Activated naive CD8-positive, alpha-beta T cell treated with anti-CD3 and anti-CD28 coated beads, Interleukin-2, amount 10 ng/mL, durations not matched to agents 7 days and 5 days (primary cell): ENCODE measurements at regions not wholly inside any gene's neighbourhood (a gene's known extent, or its start where the extent isn't known, plus 50 kb on each side); places are given as distances from the start of the nearest gene placed in this dataset.

ENCODE experiments used
- ATAC-seq: fragments of 150-1000 bp; cut with Tn5 transposase; one replicate; pipeline ENCODE4 v1.10.0; 2021; ENCODE audit warnings: low read depth, moderate library complexity
- POLR2A ChIA-PET: fragments of 350-600 bp; sonication (Branson Sonifier 250); formaldehyde crosslinking; loops from one replicate; lab custom pipeline; 2021; ENCODE audit warnings: antibody characterized with exemption; lab: Charles Lee
- DNase-seq: peaks from one replicate; pipeline ENCODE4 v3.0.0; 2021
- H3K27ac Mint-ChIP-seq: one replicate; pipeline ENCODE4 v1.8.0; 2022; ENCODE audit warnings: mild to moderate bottlenecking, mixed read lengths
- H3K27me3 Mint-ChIP-seq: one replicate; pipeline ENCODE4 v1.8.0; 2022; ENCODE audit warnings: mild to moderate bottlenecking, moderate library complexity, mixed read lengths
- H3K36me3 Mint-ChIP-seq: one replicate; pipeline ENCODE4 v1.8.0; 2021; ENCODE audit warnings: mild to moderate bottlenecking, mixed read lengths
- H3K4me1 Mint-ChIP-seq: one replicate; pipeline ENCODE4 v1.8.0; 2021; ENCODE audit warnings: mixed read lengths
- H3K4me3 Mint-ChIP-seq: one replicate; pipeline ENCODE4 v1.8.0; 2022; ENCODE audit warnings: mild to moderate bottlenecking, moderate library complexity, mixed read lengths
- H3K9me3 Mint-ChIP-seq: one replicate; pipeline ENCODE4 v1.8.0; 2021; ENCODE audit warnings: mixed read lengths

- H3K4me3 Mint-ChIP-seq: no peak overlapping the region
- ATAC-seq: no peak
- peaks cover 5% of the 10 kb centered on the region for H3K36me3 Mint-ChIP-seq
- DNase-seq: peak; percentile 11
- H3K27ac Mint-ChIP-seq: no peak overlapping the region
- H3K4me1 Mint-ChIP-seq: no peaks in the 10 kb centered on the region
- H3K27me3 Mint-ChIP-seq: no peaks in the 10 kb centered on the region
- POLR2A ChIA-PET: no interaction called here
- peaks cover 9% of the 10 kb centered on the region for H3K9me3 Mint-ChIP-seq
Observed at GRCh38 chr22:49550141-49550430, 277.6 kb downstream of the BRD1 start.

GRCh38 chr22:49549256-49550140, 278.2 kb downstream of the BRD1 start:
- H3K27ac Mint-ChIP-seq: no peak overlapping the region
- POLR2A ChIA-PET: no interaction called here
- no peak overlapping the region for H3K4me3 Mint-ChIP-seq
- peaks cover 9% of the 10 kb centered on the region for H3K9me3 Mint-ChIP-seq
- no peaks in the 10 kb centered on the region for H3K27me3 Mint-ChIP-seq
- H3K36me3 Mint-ChIP-seq: peaks cover 5% of the 10 kb centered on the region
- DNase-seq: peak; percentile 12
- no peak for ATAC-seq
- H3K4me1 Mint-ChIP-seq: no peaks in the 10 kb centered on the region

GRCh38 chr22:49548356-49549202, 279.1 kb downstream of the BRD1 start:
- POLR2A ChIA-PET: no interaction called here
- no peak overlapping the region for H3K27ac Mint-ChIP-seq
- ATAC-seq (no peak), DNase-seq (peak; percentile 11)
- peaks cover 9% of the 10 kb centered on the region for H3K9me3 Mint-ChIP-seq
- peaks cover 5% of the 10 kb centered on the region for H3K36me3 Mint-ChIP-seq
- no peaks in the 10 kb centered on the region for H3K27me3 Mint-ChIP-seq
- no peaks in the 10 kb centered on the region for H3K4me1 Mint-ChIP-seq
- H3K4me3 Mint-ChIP-seq: no peak overlapping the region

- DNase-seq: peak; percentile 4
- Mint-ChIP-seq H3K36me3 (peaks cover 5% of the 10 kb centered on the region), H3K27ac (no peak overlapping the region), H3K27me3 (no peaks in the 10 kb centered on the region), H3K9me3 (peaks cover 9% of the 10 kb centered on the region), H3K4me3 (no peak overlapping the region), H3K4me1 (no peaks in the 10 kb centered on the region)
- POLR2A ChIA-PET: no interaction called here
- ATAC-seq: no peak
Observed at GRCh38 chr22:49547751-49548239, 279.9 kb downstream of the BRD1 start.

GRCh38 chr22:49546811-49547585, 280.7 kb downstream of the BRD1 start:
- ATAC-seq (no peak), DNase-seq (peak; percentile 6)
- H3K27me3 Mint-ChIP-seq: no peaks in the 10 kb centered on the region
- no peak overlapping the region for H3K27ac Mint-ChIP-seq
- POLR2A ChIA-PET: no interaction called here
- H3K4me1 Mint-ChIP-seq: no peaks in the 10 kb centered on the region
- peaks cover 9% of the 10 kb centered on the region for H3K9me3 Mint-ChIP-seq
- peaks cover 5% of the 10 kb centered on the region for H3K36me3 Mint-ChIP-seq
- no peak overlapping the region for H3K4me3 Mint-ChIP-seq

- no peaks in the 10 kb centered on the region for H3K4me1 Mint-ChIP-seq
- no peak overlapping the region for H3K4me3 Mint-ChIP-seq
- POLR2A ChIA-PET: no interaction called here
- ATAC-seq (no peak), DNase-seq (peak; percentile 4)
- peaks cover 3% of the 10 kb centered on the region for H3K36me3 Mint-ChIP-seq
- no peak overlapping the region for H3K27ac Mint-ChIP-seq
- H3K9me3 Mint-ChIP-seq: peaks cover 5% of the 10 kb centered on the region
- no peaks in the 10 kb centered on the region for H3K27me3 Mint-ChIP-seq
Observed at GRCh38 chr22:49545606-49546005, 282.1 kb downstream of the BRD1 start.

GRCh38 chr22:49544286-49544685, 283.4 kb downstream of the BRD1 start:
- no peak overlapping the region for H3K27ac Mint-ChIP-seq
- H3K4me1 Mint-ChIP-seq: no peaks in the 10 kb centered on the region
- H3K9me3 Mint-ChIP-seq: peaks cover 2% of the 10 kb centered on the region
- no peaks in the 10 kb centered on the region for H3K36me3 Mint-ChIP-seq
- ATAC-seq: no peak
- POLR2A ChIA-PET: no interaction called here
- H3K4me3 Mint-ChIP-seq: no peak overlapping the region
- DNase-seq: no peak
- H3K27me3 Mint-ChIP-seq: no peaks in the 10 kb centered on the region

- H3K36me3 Mint-ChIP-seq: no peaks in the 10 kb centered on the region
- POLR2A ChIA-PET: no interaction called here
- ATAC-seq (no peak), DNase-seq (peak; percentile 1)
- H3K4me1 Mint-ChIP-seq: no peaks in the 10 kb centered on the region
- no peak overlapping the region for H3K27ac Mint-ChIP-seq
- H3K27me3 Mint-ChIP-seq: no peaks in the 10 kb centered on the region
- no peak overlapping the region for H3K4me3 Mint-ChIP-seq
- H3K9me3 Mint-ChIP-seq: peaks cover 2% of the 10 kb centered on the region
Observed at GRCh38 chr22:49543876-49544275, 283.8 kb downstream of the BRD1 start.

- POLR2A ChIA-PET: no interaction called here
- Mint-ChIP-seq H3K36me3 (no peaks in the 10 kb centered on the region), H3K9me3 (no peaks in the 10 kb centered on the region), H3K27me3 (no peaks in the 10 kb centered on the region), H3K4me3 (no peak overlapping the region), H3K27ac (no peak overlapping the region), H3K4me1 (no peaks in the 10 kb centered on the region)
- ATAC-seq: no peak
- DNase-seq: peak; percentile 19
Observed at GRCh38 chr22:49541693-49542230, 285.9 kb downstream of the BRD1 start.

GRCh38 chr22:49540913-49541692, 286.6 kb downstream of the BRD1 start:
- no peaks in the 10 kb centered on the region for H3K36me3 Mint-ChIP-seq
- POLR2A ChIA-PET: no interaction called here

GRCh38 chr22:49540084-49540912, 287.4 kb downstream of the BRD1 start:
- H3K4me3 Mint-ChIP-seq: no peak overlapping the region
- no peaks in the 10 kb centered on the region for H3K9me3 Mint-ChIP-seq
- no peaks in the 10 kb centered on the region for H3K27me3 Mint-ChIP-seq
- POLR2A ChIA-PET: no interaction called here
- no peaks in the 10 kb centered on the region for H3K4me1 Mint-ChIP-seq
- H3K27ac Mint-ChIP-seq: no peak overlapping the region
- H3K36me3 Mint-ChIP-seq: no peaks in the 10 kb centered on the region
- no peak for DNase-seq
- ATAC-seq: no peak

More at GRCh38 chr22:49540913-49541692, 286.6 kb downstream of the BRD1 start:
- no peaks in the 10 kb centered on the region for H3K27me3 Mint-ChIP-seq
- H3K4me3 Mint-ChIP-seq: no peak overlapping the region
- ATAC-seq: no peak
- peak; percentile 21 for DNase-seq
- H3K9me3 Mint-ChIP-seq: no peaks in the 10 kb centered on the region
- no peaks in the 10 kb centered on the region for H3K4me1 Mint-ChIP-seq
- no peak overlapping the region for H3K27ac Mint-ChIP-seq

- no peaks in the 10 kb centered on the region for H3K36me3 Mint-ChIP-seq
- no peak overlapping the region for H3K27ac Mint-ChIP-seq
- H3K27me3 Mint-ChIP-seq: no peaks in the 10 kb centered on the region
- POLR2A ChIA-PET: no interaction called here
- no peaks in the 10 kb centered on the region for H3K9me3 Mint-ChIP-seq
- no peak for ATAC-seq
- H3K4me1 Mint-ChIP-seq: no peaks in the 10 kb centered on the region
- H3K4me3 Mint-ChIP-seq: no peak overlapping the region
- DNase-seq: peak; percentile 2
Observed at GRCh38 chr22:49538006-49538405, 289.7 kb downstream of the BRD1 start.
